HCT116 (cell line): ENCODE measurements at regions not wholly inside any gene's neighbourhood (a gene's known extent, or its start where the extent isn't known, plus 50 kb on each side); places are given as distances from the start of the nearest gene placed in this dataset.

Source experiments
- CEBPB ChIP-seq: IDR thresholded peaks from 2 replicates; pipeline ENCODE4 v1.6.1; 2012; ENCODE audit warnings: low read depth
- CTCF ChIP-seq, 3 experiments: fragments of 200-600 bp in 1 of 3; sonication (generic) in 1 of 3; IDR thresholded peaks in 2 of 3; conservative IDR thresholded peaks in 1 of 3; 2 replicates each; pipeline ENCODE4 v1.5.1; 2012 to 2017; ENCODE audit warnings: low read depth in 2 of 3, low read length in 2 of 3, antibody characterized with exemption in 1 of 3, borderline replicate concordance in 1 of 3, control low read depth in 1 of 3, mild to moderate bottlenecking in 1 of 3, mixed read lengths in 1 of 3, mixed run types in 1 of 3, moderate library complexity in 1 of 3; ENCODE audit not compliant: insufficient read depth in 1 of 3
- POLR2A ChIP-seq: IDR thresholded peaks from 2 replicates; pipeline ENCODE4 v1.7.0; 2011; ENCODE audit warnings: borderline replicate concordance; ENCODE audit not compliant: insufficient read depth, insufficient read length; ENCODE audit errors: extremely low read depth

- TF ChIP-seq POLR2A = no peak
- TF ChIP-seq CEBPB = no peak
- no peak for TF ChIP-seq CTCF (IDR thresholded peaks at IDR 0.05 in 2 of 3, conservative IDR thresholded peaks at IDR 0.05 in 1 of 3; ENCODE audit: borderline replicate concordance in 1 of 3, insufficient read depth in 1 of 3, low read depth in 2 of 3, low read length in 2 of 3)
Measured at GRCh38 chr5:167764641-167765289, 526.7 kb upstream of the WWC1 start.
